Endothelial cell (in vitro differentiated cells): ENCODE measurements at regions not wholly inside any gene's neighbourhood (a gene's known extent, or its start where the extent isn't known, plus 50 kb on each side); places are given as distances from the start of the nearest gene placed in this dataset.

ENCODE experiments used
- DNase-seq: peaks from one replicate; pipeline ENCODE4 v3.0.0; 2021; ENCODE audit warnings: low spot score
- H3K27ac Mint-ChIP-seq: one replicate; pipeline ENCODE4 v1.8.0; 2021; ENCODE audit warnings: mixed read lengths, inconsistent platforms; ENCODE audit not compliant: unreplicated experiment
- H3K27me3 Mint-ChIP-seq: one replicate; pipeline ENCODE4 v1.8.0; 2021; ENCODE audit warnings: mild to moderate bottlenecking, moderate library complexity, mixed read lengths, inconsistent platforms; ENCODE audit not compliant: unreplicated experiment
- H3K36me3 Mint-ChIP-seq: one replicate; pipeline ENCODE4 v1.8.0; 2021; ENCODE audit warnings: mild to moderate bottlenecking, low read depth, mixed read lengths, inconsistent platforms; ENCODE audit not compliant: unreplicated experiment
- H3K4me1 Mint-ChIP-seq: one replicate; pipeline ENCODE4 v1.8.0; 2021; ENCODE audit warnings: mild to moderate bottlenecking, mixed read lengths, inconsistent platforms; ENCODE audit not compliant: unreplicated experiment
- H3K4me3 Mint-ChIP-seq: one replicate; pipeline ENCODE4 v1.8.0; 2021; ENCODE audit warnings: mild to moderate bottlenecking, mixed read lengths, inconsistent platforms; ENCODE audit not compliant: unreplicated experiment
- H3K9me3 Mint-ChIP-seq: one replicate; pipeline ENCODE4 v1.8.0; 2021; ENCODE audit warnings: mixed read lengths, inconsistent platforms; ENCODE audit not compliant: unreplicated experiment
- CTCF ChIP-seq: fragments of 200-600 bp; sonication (generic); IDR thresholded peaks from one replicate; pipeline ENCODE4 v1.5.0; 2021; ENCODE audit warnings: antibody characterized with exemption; ENCODE audit not compliant: unreplicated experiment

GRCh38 chr21:31571879-31572278, 87.6 kb upstream of the SOD1 start:
- Mint-ChIP-seq H3K4me1 (peaks cover 6% of the 10 kb centered on the region), H3K27me3 (peaks cover 1% of the 10 kb centered on the region)
- DNase-seq, result no peak

GRCh38 chr21:31570824-31571566, 88.5 kb upstream of the SOD1 start:
- Mint-ChIP-seq H3K4me1 (peaks cover 6% of the 10 kb centered on the region), H3K27me3 (peaks cover 1% of the 10 kb centered on the region)
- TF ChIP-seq CTCF, result no peak

More at GRCh38 chr21:31571879-31572278, 87.6 kb upstream of the SOD1 start:
- Mint-ChIP-seq H3K9me3 (no peaks in the 10 kb centered on the region), H3K27ac (no peak overlapping the region), H3K4me3 (no peak overlapping the region), H3K36me3 (no peaks in the 10 kb centered on the region)
- TF ChIP-seq CTCF, result no peak

GRCh38 chr21:31566611-31567010, 92.9 kb upstream of the SOD1 start:
- no peaks in the 10 kb centered on the region for H3K9me3 Mint-ChIP-seq
- no peaks in the 10 kb centered on the region for H3K36me3 Mint-ChIP-seq
- no peak for DNase-seq
- no peak for TF ChIP-seq CTCF
- no peak overlapping the region for H3K27ac Mint-ChIP-seq
- H3K27me3 Mint-ChIP-seq, result peaks cover 2% of the 10 kb centered on the region
- H3K4me3 Mint-ChIP-seq, result no peak overlapping the region
- peaks cover 6% of the 10 kb centered on the region for H3K4me1 Mint-ChIP-seq

More at GRCh38 chr21:31570824-31571566, 88.5 kb upstream of the SOD1 start:
- Mint-ChIP-seq H3K27ac (no peak overlapping the region), H3K4me3 (no peak overlapping the region), H3K36me3 (no peaks in the 10 kb centered on the region), H3K9me3 (no peaks in the 10 kb centered on the region)
- DNase-seq, result no peak

GRCh38 chr21:31566064-31566463, 93.4 kb upstream of the SOD1 start:
- peaks cover 2% of the 10 kb centered on the region for H3K27me3 Mint-ChIP-seq
- no peak overlapping the region for H3K4me3 Mint-ChIP-seq
- DNase-seq, result no peak
- no peak for TF ChIP-seq CTCF
- H3K4me1 Mint-ChIP-seq, result peaks cover 5% of the 10 kb centered on the region
- no peaks in the 10 kb centered on the region for H3K9me3 Mint-ChIP-seq
- H3K36me3 Mint-ChIP-seq, result no peaks in the 10 kb centered on the region
- no peak overlapping the region for H3K27ac Mint-ChIP-seq

GRCh38 chr21:31564439-31564838, 95.1 kb upstream of the SOD1 start:
- H3K27me3 Mint-ChIP-seq, result peaks cover 7% of the 10 kb centered on the region
- no peak overlapping the region for H3K27ac Mint-ChIP-seq
- no peak overlapping the region for H3K4me3 Mint-ChIP-seq
- H3K4me1 Mint-ChIP-seq, result peaks cover 8% of the 10 kb centered on the region
- no peaks in the 10 kb centered on the region for H3K36me3 Mint-ChIP-seq
- DNase-seq, result no peak
- no peaks in the 10 kb centered on the region for H3K9me3 Mint-ChIP-seq
- TF ChIP-seq CTCF, result no peak
